ENCODE measurements at regions not wholly inside any gene's neighbourhood (a gene's known extent, or its start where the extent isn't known, plus 50 kb on each side); places are given as distances from the start of the nearest gene placed in this dataset.

DNA sequence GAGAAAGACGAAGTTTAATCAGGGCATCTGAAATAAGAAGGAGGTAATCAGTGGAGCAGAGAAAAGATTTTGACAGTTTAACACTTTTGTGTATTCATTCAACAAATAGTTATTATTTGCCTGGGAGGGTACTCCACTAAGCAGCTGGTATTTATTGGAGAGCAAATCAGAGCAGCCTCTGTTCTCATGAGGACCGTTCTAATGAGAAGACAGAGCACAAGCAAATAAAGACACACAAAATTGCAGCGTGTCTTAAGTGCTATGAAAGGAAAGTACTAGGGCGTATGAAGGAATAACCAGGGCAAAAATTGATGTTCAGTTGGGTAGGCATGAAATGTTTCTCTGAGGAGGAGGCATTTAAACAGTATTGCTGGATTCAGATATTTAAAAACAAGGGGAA is 302.9 kb upstream of the RARB start:
- no peaks in the 10 kb centered on the region for H4K20me1 ChIP-seq (ENCODE audit: insufficient read depth, low read length)
- POLR2A ChIA-PET (ENCODE audit: unreplicated experiment) = no interaction called here
- BruUV-seq (replicated peaks) = no TSS peak
- no CpG with 5 or more reads among the region's 4 CpGs for WGBS, 2 experiments (ENCODE audit: extremely low coverage in 2 of 2, insufficient read length in 1 of 2)
- H3K14ac ChIP-seq (replicated peaks; ENCODE audit: low read depth, low read length) = no peak overlapping the region
- in situ Hi-C loops (cut with MboI; ENCODE audit: low sequenced_read_pairs) = no loop called here
- no peak overlapping the region for H3K9ac ChIP-seq (ENCODE audit: low read depth, low read length)
- H2BK120ac ChIP-seq (ENCODE audit: low read depth, low read length) = no peak overlapping the region
- no peak overlapping the region for H2BK20ac ChIP-seq (ENCODE audit: low read depth, low read length)
- no peak overlapping the region for H3K4ac ChIP-seq (ENCODE audit: low read depth, low read length)
- CTCF ChIA-PET = no interaction called here
- DNase-seq (no peak), ATAC-seq (ENCODE audit: low read depth) (no peak)
- H3K4me1 ChIP-seq (ENCODE audit: control insufficient read depth, insufficient read depth, low read length) = no peaks in the 10 kb centered on the region
- dilution Hi-C loops (cut with HindIII; ENCODE audit: low sequenced_read_pairs, unreplicated experiment) = no loop called here
- H4K5ac ChIP-seq (ENCODE audit: low read depth, low read length) = no peak overlapping the region
- no peak overlapping the region for H2BK5ac ChIP-seq (ENCODE audit: low read depth, low read length, poor library complexity, severe bottlenecking)
- no peaks in the 10 kb centered on the region for H3K9me1 ChIP-seq (ENCODE audit: insufficient read depth, low read length)
- H3K56ac ChIP-seq (ENCODE audit: extremely low read depth, insufficient read depth, low read length) = no peak overlapping the region
- H2AFZ ChIP-seq (replicated peaks; ENCODE audit: low read length, poor library complexity) = no peak overlapping the region
- no peak overlapping the region for H2BK15ac ChIP-seq (ENCODE audit: low read depth, low read length)
- TF ChIP-seq RCOR1 (IDR thresholded peaks at IDR 0.05; ENCODE audit: insufficient replicate concordance, low read length) (no peak), SMC3 (IDR thresholded peaks at IDR 0.05; ENCODE audit: low read depth, low read length) (no peak), ELK1 (IDR thresholded peaks at IDR 0.05; ENCODE audit: borderline replicate concordance, low read depth, low read length) (no peak), FOS (IDR thresholded peaks at IDR 0.05; ENCODE audit: low read depth, low read length) (no peak), USF2 (IDR thresholded peaks at IDR 0.05; ENCODE audit: low read depth, low read length) (no peak), NFE2L2 (IDR thresholded peaks at IDR 0.05; ENCODE audit: low read depth, low read length) (no peak), MXI1 (IDR thresholded peaks at IDR 0.05; ENCODE audit: borderline replicate concordance, low read depth, low read length) (no peak), MAFK (IDR thresholded peaks at IDR 0.05; ENCODE audit: low read depth, low read length) (no peak), RAD21 (IDR thresholded peaks at IDR 0.05; ENCODE audit: low read length) (no peak), CTCF (conservative IDR thresholded peaks at IDR 0.05; ENCODE audit: low read depth, low read length) (no peak), BHLHE40 (IDR thresholded peaks at IDR 0.05; ENCODE audit: low read depth, low read length) (no peak), POLR2A (IDR thresholded peaks at IDR 0.05; ENCODE audit: low read depth, low read length) (no peak), CEBPB (IDR thresholded peaks at IDR 0.05; ENCODE audit: low read depth, low read length) (no peak), CHD1 (IDR thresholded peaks at IDR 0.05; ENCODE audit: low read depth, low read length) (no peak), RFX5 (IDR thresholded peaks at IDR 0.05; ENCODE audit: low read depth, low read length) (no peak), MAZ (IDR thresholded peaks at IDR 0.05; ENCODE audit: borderline replicate concordance, low read depth, low read length) (no peak)
- no peak overlapping the region for H3K27ac ChIP-seq (ENCODE audit: insufficient read depth, low read length)
- H3K23ac ChIP-seq (ENCODE audit: low read depth, low read length) = no peak overlapping the region
- no peak overlapping the region for H4K8ac ChIP-seq (ENCODE audit: low read depth in 2 of 2, low read length in 2 of 2)
- H3K79me1 ChIP-seq (ENCODE audit: low read depth in 1 of 2, low read length in 2 of 2) = no peaks in the 10 kb centered on the region
- H3K18ac ChIP-seq (ENCODE audit: low read depth, low read length) = no peak overlapping the region
- H3K4me2 ChIP-seq (ENCODE audit: low read depth, low read length) = no peak overlapping the region
- H3K9me3 ChIP-seq (ENCODE audit: control insufficient read depth, insufficient read depth, low read length) = peaks cover 3% of the 10 kb centered on the region
- intact Hi-C loops (cut with micrococcal nuclease) = no loop called here
- no peak overlapping the region for H2AK9ac ChIP-seq (replicated peaks; ENCODE audit: low read depth, low read length, poor library complexity)
- H3K4me3 ChIP-seq (ENCODE audit: insufficient read depth, low read depth, low read length) = no peak overlapping the region
- no peaks in the 10 kb centered on the region for H3K36me3 ChIP-seq (ENCODE audit: control insufficient read depth, insufficient read depth, low read length)
- H2AK5ac ChIP-seq (ENCODE audit: low read depth, low read length) = no peak overlapping the region
- H3K27me3 ChIP-seq (ENCODE audit: control insufficient read depth, insufficient read depth, low read length) = no peaks in the 10 kb centered on the region
- no peak overlapping the region for H4K91ac ChIP-seq (ENCODE audit: insufficient read depth, low read depth, low read length)
